ENCODE measurements at regions not wholly inside any gene's neighbourhood (a gene's known extent, or its start where the extent isn't known, plus 50 kb on each side); places are given as distances from the start of the nearest gene placed in this dataset.
"Not testable (repeated sequence)": the region's sequence is repeated elsewhere in the genome, so short reads cannot be mapped to it uniquely, and the experiment has no call there.

DNA sequence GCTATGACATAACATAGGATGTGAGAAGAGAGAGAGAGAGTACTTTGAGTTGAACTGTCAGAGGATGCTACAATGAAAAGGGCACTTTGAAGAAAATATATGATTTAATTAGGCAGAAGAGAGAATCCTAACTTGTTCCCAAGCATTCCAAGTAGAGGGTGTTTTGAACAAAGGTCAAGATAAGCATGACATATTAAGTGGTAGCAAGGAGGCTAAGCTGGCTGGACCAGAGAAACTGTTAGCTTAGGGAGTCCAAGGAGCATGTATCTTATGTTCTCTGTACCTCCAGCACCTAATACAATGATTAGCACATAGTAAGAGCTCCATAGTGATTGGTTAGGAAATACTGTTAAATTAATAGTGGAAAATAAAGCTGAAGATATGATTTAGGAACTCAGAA lies 479.6 kb downstream of the TMEM135 start:
- H3K4me1 Mint-ChIP-seq, result no peaks in the 10 kb centered on the region
- no peaks in the 10 kb centered on the region for H3K36me3 Mint-ChIP-seq (ENCODE audit: low read depth)
- ATAC-seq, result no peak
- H3K4me3 Mint-ChIP-seq, result no peak overlapping the region
- no peaks in the 10 kb centered on the region for H3K27me3 Mint-ChIP-seq
- no peak overlapping the region for H3K27ac Mint-ChIP-seq
- DNase-seq, result no peak
- H3K9me3 ChIP-seq (ENCODE audit: control insufficient read depth, low read length, poor library complexity, severe bottlenecking), result no peaks in the 10 kb centered on the region

GRCh38 chr11:87507722-87508121 lies 470.0 kb downstream of the TMEM135 start:
- H3K27ac Mint-ChIP-seq; H3K36me3 Mint-ChIP-seq (ENCODE audit: low read depth); H3K27me3 Mint-ChIP-seq; DNase-seq; H3K9me3 ChIP-seq (ENCODE audit: control insufficient read depth, low read length, poor library complexity, severe bottlenecking); H3K4me3 Mint-ChIP-seq; ATAC-seq; H3K4me1 Mint-ChIP-seq: not testable (repeated sequence)

- H3K4me3 Mint-ChIP-seq; H3K27ac Mint-ChIP-seq; DNase-seq; H3K9me3 ChIP-seq (ENCODE audit: control insufficient read depth, low read length, poor library complexity, severe bottlenecking); H3K4me1 Mint-ChIP-seq; ATAC-seq; H3K27me3 Mint-ChIP-seq; H3K36me3 Mint-ChIP-seq (ENCODE audit: low read depth): not testable (repeated sequence)
These were observed 469.2 kb downstream of the TMEM135 start for GRCh38 chr11:87506946-87507345.

DNA sequence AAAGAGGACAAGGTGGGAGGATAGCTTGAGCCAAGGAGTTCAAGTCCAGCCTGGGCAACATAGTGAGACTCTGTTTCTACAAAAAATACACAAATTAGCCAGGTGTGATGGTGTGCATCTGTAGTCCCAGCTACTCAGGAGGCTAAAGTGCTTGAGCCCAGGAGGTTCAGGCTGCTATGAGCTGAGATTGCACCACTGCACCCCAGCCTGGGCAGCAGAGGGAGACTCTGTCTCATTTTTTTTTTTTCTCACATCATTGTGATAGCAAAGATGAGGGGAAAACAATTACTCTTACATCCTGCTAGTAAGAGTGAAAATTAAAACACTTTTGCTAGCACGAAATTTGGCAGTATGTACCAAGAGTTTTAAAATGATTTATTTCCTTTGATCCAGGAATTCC lies 463.7 kb downstream of the TMEM135 start:
- ATAC-seq (no peak), DNase-seq (no peak)
- Mint-ChIP-seq H3K27ac (no peak overlapping the region), H3K4me1 (no peaks in the 10 kb centered on the region), H3K4me3 (no peak overlapping the region), H3K27me3 (no peaks in the 10 kb centered on the region), H3K36me3 (ENCODE audit: low read depth) (no peaks in the 10 kb centered on the region)
- H3K9me3 ChIP-seq (ENCODE audit: control insufficient read depth, low read length, poor library complexity, severe bottlenecking), result no peaks in the 10 kb centered on the region

DNA sequence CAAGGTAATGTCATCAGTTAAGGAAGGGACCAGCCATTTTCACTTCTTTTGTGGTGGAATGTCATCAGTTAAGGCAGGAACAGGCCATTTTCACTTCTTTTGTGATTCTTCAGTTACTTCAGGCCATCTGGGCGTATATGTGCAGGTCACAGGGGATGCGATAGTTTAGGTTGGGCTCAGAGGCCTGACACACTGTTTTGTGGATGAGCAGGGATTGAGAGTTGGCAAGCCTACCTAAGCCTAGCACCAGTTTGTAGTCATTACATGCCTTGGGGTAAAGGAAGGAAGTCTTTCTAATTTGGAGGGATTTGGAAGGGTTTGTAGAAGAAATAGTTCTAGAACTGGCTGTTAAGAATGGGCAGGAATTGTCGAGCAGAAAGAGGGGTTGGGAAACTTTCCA lies 457.2 kb downstream of the TMEM135 start:
- H3K4me3 Mint-ChIP-seq; H3K36me3 Mint-ChIP-seq (ENCODE audit: low read depth); DNase-seq; H3K4me1 Mint-ChIP-seq; ATAC-seq; H3K27me3 Mint-ChIP-seq; H3K27ac Mint-ChIP-seq; H3K9me3 ChIP-seq (ENCODE audit: control insufficient read depth, low read length, poor library complexity, severe bottlenecking): not testable (repeated sequence)

DNA sequence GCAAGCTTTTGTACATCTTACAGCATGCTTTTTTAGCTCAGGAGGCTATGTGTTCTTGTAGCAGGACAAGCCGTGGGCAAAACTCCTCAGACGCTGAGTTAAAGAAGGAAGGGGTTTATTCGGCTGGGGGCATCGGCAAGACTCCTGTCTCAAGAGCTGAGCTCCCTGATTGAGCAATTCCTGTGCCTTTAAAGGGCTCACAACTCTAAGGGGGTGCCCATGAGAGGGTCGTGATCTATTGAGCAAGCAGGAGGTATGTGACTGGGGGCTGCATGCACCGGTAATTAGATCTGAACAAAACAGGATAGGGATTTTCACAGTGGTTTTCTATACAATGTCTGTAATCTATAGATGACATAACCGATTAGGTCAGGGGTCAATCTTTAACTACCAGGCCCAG lies 456.3 kb downstream of the TMEM135 start:
- DNase-seq; H3K9me3 ChIP-seq (ENCODE audit: control insufficient read depth, low read length, poor library complexity, severe bottlenecking); H3K27me3 Mint-ChIP-seq; H3K4me1 Mint-ChIP-seq; H3K4me3 Mint-ChIP-seq; H3K27ac Mint-ChIP-seq; ATAC-seq; H3K36me3 Mint-ChIP-seq (ENCODE audit: low read depth): not testable (repeated sequence)

DNA sequence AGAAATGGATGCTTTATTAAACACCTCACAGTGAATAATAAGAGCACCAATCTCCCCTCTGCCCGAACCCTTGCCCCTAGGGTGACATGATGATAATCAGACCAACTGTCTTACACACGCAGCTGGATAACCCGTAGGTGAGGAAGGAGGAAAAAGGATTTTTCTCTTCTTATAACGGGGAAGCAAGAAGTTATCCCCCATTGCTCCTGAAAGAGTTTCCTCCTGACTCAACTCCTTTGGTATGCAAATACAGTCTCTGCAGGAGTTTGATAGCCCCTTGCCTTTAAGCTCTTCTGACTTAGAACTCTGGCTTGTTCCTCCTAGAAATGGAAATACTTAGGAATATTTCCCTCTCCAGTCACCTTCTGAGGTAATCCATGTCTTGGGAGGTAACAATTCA lies 455.8 kb downstream of the TMEM135 start:
- no peak for DNase-seq
- Mint-ChIP-seq H3K4me3 (no peak overlapping the region), H3K27me3 (no peaks in the 10 kb centered on the region), H3K36me3 (ENCODE audit: low read depth) (no peaks in the 10 kb centered on the region), H3K4me1 (no peaks in the 10 kb centered on the region), H3K27ac (no peak overlapping the region)
- no peaks in the 10 kb centered on the region for H3K9me3 ChIP-seq (ENCODE audit: control insufficient read depth, low read length, poor library complexity, severe bottlenecking)
- no peak for ATAC-seq

DNA sequence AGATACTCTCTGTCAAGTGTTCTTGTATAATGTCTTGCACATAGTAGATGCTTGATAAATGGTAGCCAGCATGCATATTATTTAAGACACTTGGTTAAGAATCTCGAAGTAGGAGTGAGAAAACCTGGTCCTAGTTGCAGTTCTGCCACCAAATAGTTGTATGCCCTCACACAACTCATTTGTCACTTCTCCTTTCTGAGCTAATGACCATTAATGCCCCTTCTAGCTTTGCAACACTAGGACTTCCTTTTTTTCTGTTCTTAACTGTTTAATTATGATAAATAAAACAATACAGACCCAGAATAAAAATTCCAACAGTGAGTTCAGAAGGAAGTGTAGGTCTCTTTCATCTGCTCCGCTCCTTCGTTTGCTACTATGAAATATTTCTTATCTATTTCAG lies 453.6 kb downstream of the TMEM135 start:
- H3K9me3 ChIP-seq (ENCODE audit: control insufficient read depth, low read length, poor library complexity, severe bottlenecking), result no peaks in the 10 kb centered on the region
- Mint-ChIP-seq H3K4me1 (no peaks in the 10 kb centered on the region), H3K27me3 (no peaks in the 10 kb centered on the region), H3K4me3 (no peak overlapping the region), H3K36me3 (ENCODE audit: low read depth) (no peaks in the 10 kb centered on the region), H3K27ac (no peak overlapping the region)
- DNase-seq (no peak), ATAC-seq (no peak)

GRCh38 chr11:87490671-87491070 lies 452.9 kb downstream of the TMEM135 start:
- Mint-ChIP-seq H3K4me3 (no peak overlapping the region), H3K27ac (no peak overlapping the region), H3K36me3 (ENCODE audit: low read depth) (no peaks in the 10 kb centered on the region), H3K27me3 (no peaks in the 10 kb centered on the region), H3K4me1 (no peaks in the 10 kb centered on the region)
- no peaks in the 10 kb centered on the region for H3K9me3 ChIP-seq (ENCODE audit: control insufficient read depth, low read length, poor library complexity, severe bottlenecking)
- ATAC-seq (no peak), DNase-seq (no peak)

DNA sequence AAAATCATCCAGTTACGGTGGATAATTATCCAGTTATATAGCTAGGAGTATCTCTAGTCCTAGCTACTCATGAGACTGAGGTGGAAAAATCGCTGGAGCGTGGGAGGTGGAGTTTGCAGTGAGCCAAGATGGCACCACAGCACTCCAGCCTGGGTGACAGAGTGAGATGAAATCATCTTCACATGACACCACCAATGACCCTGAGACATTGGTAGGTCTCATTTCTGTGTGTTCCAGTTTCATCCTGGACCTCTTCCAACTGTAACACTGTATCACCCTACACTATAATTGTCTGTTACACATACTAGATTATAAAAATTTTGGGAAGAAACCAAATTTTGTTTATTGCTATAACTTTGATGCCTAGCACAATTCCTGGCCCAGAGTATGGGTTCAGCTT lies 446.8 kb downstream of the TMEM135 start:
- no peaks in the 10 kb centered on the region for H3K9me3 ChIP-seq (ENCODE audit: control insufficient read depth, low read length, poor library complexity, severe bottlenecking)
- Mint-ChIP-seq H3K27me3 (no peaks in the 10 kb centered on the region), H3K4me3 (no peak overlapping the region), H3K36me3 (ENCODE audit: low read depth) (no peaks in the 10 kb centered on the region), H3K27ac (no peak overlapping the region), H3K4me1 (no peaks in the 10 kb centered on the region)
- DNase-seq (no peak), ATAC-seq (no peak)

DNA sequence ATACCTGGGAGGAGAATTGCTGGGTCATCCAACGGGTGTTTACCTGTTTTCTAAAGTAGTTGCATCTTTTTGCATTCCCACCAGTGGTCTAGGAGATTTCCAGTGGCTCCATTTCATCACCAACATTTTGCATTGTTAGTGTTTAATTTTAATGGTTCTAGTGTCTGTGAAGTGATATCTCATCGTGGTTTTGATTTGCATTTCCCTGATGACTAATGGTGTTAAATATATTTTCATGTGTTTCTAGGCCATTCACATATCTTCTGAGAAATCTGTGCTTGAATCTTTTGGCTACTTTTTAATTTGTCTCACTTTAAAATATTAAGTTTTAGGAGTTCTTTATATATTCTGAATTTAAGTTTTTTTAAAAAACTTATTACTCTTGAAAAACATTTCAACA lies 439.6 kb downstream of the TMEM135 start:
- Mint-ChIP-seq H3K36me3 (ENCODE audit: low read depth) (no peaks in the 10 kb centered on the region), H3K4me1 (no peaks in the 10 kb centered on the region), H3K4me3 (no peak overlapping the region), H3K27me3 (no peaks in the 10 kb centered on the region), H3K27ac (no peak overlapping the region)
- DNase-seq (no peak), ATAC-seq (no peak)
- no peaks in the 10 kb centered on the region for H3K9me3 ChIP-seq (ENCODE audit: control insufficient read depth, low read length, poor library complexity, severe bottlenecking)

GRCh38 chr11:87473174-87473573 lies 435.4 kb downstream of the TMEM135 start:
- H3K27ac Mint-ChIP-seq, result no peak overlapping the region
- DNase-seq (no peak), ATAC-seq (no peak)
- H3K9me3 ChIP-seq (ENCODE audit: control insufficient read depth, low read length, poor library complexity, severe bottlenecking), result no peaks in the 10 kb centered on the region
- H3K4me3 Mint-ChIP-seq, result no peak overlapping the region
- H3K4me1 Mint-ChIP-seq, result no peaks in the 10 kb centered on the region
- peaks cover 4% of the 10 kb centered on the region for H3K27me3 Mint-ChIP-seq
- no peaks in the 10 kb centered on the region for H3K36me3 Mint-ChIP-seq (ENCODE audit: low read depth)

DNA sequence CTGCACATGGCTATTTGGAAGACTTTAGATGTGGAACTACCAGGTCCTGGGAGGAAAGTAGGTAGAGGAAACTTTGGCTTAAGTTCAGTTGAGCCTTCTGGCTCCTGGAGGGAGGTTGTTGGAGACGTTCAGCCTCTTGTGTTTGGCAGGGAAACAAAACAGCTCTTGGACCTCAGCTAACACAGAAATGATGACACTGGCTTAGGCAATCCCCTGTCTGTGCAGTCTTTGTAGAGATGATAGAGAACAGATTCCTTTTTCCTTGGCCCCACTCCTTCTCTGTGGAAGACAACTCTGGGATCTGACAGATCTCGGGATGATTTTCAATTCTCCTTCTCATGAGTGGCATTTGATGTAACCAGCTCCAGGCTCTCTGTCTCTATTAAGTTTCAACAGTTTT lies 428.5 kb downstream of the TMEM135 start:
- Mint-ChIP-seq H3K27me3 (peaks cover 9% of the 10 kb centered on the region), H3K4me3 (no peak overlapping the region), H3K36me3 (ENCODE audit: low read depth) (no peaks in the 10 kb centered on the region), H3K27ac (no peak overlapping the region), H3K4me1 (no peaks in the 10 kb centered on the region)
- no peaks in the 10 kb centered on the region for H3K9me3 ChIP-seq (ENCODE audit: control insufficient read depth, low read length, poor library complexity, severe bottlenecking)
- ATAC-seq (no peak), DNase-seq (no peak)

DNA sequence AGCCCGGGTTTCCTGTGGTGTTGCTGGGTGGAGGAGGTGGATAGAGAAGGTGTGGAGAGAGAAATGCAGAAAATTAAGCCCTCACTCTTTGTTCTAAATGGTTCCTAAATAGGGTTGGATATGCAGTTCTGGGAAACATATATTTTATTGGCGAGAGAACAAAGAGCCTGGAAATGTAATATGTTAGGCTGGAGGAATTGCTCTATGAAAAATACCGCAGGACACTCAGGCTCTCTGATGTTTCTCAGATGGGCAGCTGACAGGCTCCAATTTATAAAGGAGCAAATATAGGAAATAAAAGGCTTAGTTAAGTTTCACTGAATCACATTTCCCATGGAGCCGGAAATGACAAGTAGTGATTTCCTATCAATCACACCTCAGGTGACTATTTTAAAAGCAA lies 428.0 kb downstream of the TMEM135 start:
- H3K36me3 Mint-ChIP-seq (ENCODE audit: low read depth), result no peaks in the 10 kb centered on the region
- no peak for ATAC-seq
- no peaks in the 10 kb centered on the region for H3K4me1 Mint-ChIP-seq
- no peak overlapping the region for H3K27ac Mint-ChIP-seq
- H3K9me3 ChIP-seq (ENCODE audit: control insufficient read depth, low read length, poor library complexity, severe bottlenecking), result no peaks in the 10 kb centered on the region
- no peak overlapping the region for H3K4me3 Mint-ChIP-seq
- H3K27me3 Mint-ChIP-seq, result peaks cover 9% of the 10 kb centered on the region
- no peak for DNase-seq

Measured in T-helper 17 cell (primary cell).